H9 (cell line): ENCODE measurements at regions not wholly inside any gene's neighbourhood (a gene's known extent, or its start where the extent isn't known, plus 50 kb on each side); places are given as distances from the start of the nearest gene placed in this dataset.

Experiments used
- DNase-seq: peaks from one replicate; pipeline ENCODE4 v3.0.0-alpha.2; 2017
- H2AFZ ChIP-seq: one replicate; pipeline ENCODE4 v1.6.1; 2013; ENCODE audit warnings: mild to moderate bottlenecking, low read length, control low read depth, moderate library complexity
- H2AK5ac ChIP-seq: 2 replicates; pipeline ENCODE4 v1.6.1; 2013; ENCODE audit warnings: low read length, control low read depth, mixed read lengths; ENCODE audit not compliant: insufficient read length
- H2BK120ac ChIP-seq: one replicate; pipeline ENCODE4 v1.6.1; 2013; ENCODE audit warnings: low read depth, mild to moderate bottlenecking, low read length, control low read depth, inconsistent platforms; ENCODE audit not compliant: poor library complexity, severe bottlenecking
- H2BK12ac ChIP-seq: 2 replicates; pipeline ENCODE4 v1.6.1; 2013; ENCODE audit warnings: low read length, control low read depth, mixed read lengths, low read depth; ENCODE audit not compliant: insufficient read length
- H2BK15ac ChIP-seq: 2 replicates; pipeline ENCODE4 v1.6.1; 2013; ENCODE audit warnings: low read depth, low read length, control low read depth
- H2BK20ac ChIP-seq: one replicate; pipeline ENCODE4 v1.6.1; 2013; ENCODE audit warnings: low read depth, mild to moderate bottlenecking, low read length, control low read depth, inconsistent platforms; ENCODE audit not compliant: poor library complexity, severe bottlenecking
- H2BK5ac ChIP-seq: 2 replicates; pipeline ENCODE4 v1.6.1; 2013; ENCODE audit warnings: low read length, control low read depth, mixed read lengths; ENCODE audit not compliant: insufficient read length
- H3K14ac ChIP-seq: 2 replicates; pipeline ENCODE4 v1.6.1; 2013; ENCODE audit warnings: low read length, control low read depth; ENCODE audit not compliant: insufficient read depth
- H3K18ac ChIP-seq: 2 replicates; pipeline ENCODE4 v1.6.1; 2013; ENCODE audit warnings: low read depth, mild to moderate bottlenecking, mixed read lengths, low read length, control low read depth; ENCODE audit not compliant: insufficient read length
- H3K23ac ChIP-seq: 2 replicates; pipeline ENCODE4 v1.6.1; 2013; ENCODE audit warnings: low read length, control low read depth, mixed read lengths, low read depth; ENCODE audit not compliant: insufficient read length
- H3K23me2 ChIP-seq: 2 replicates; pipeline ENCODE4 v1.6.1; 2013; ENCODE audit warnings: low read depth, mild to moderate bottlenecking, mixed read lengths, low read length, control low read depth; ENCODE audit not compliant: insufficient read length, poor library complexity, severe bottlenecking
- H3K27ac ChIP-seq: 2 replicates; pipeline ENCODE4 v1.5.1; 2013; ENCODE audit warnings: low read length, control low read depth, mixed read lengths, low read depth; ENCODE audit not compliant: insufficient read length
- H3K27me3 ChIP-seq: 2 replicates; pipeline ENCODE4 v1.6.1; 2013; ENCODE audit warnings: low read length, control low read depth, inconsistent platforms; ENCODE audit not compliant: insufficient read depth
- H3K4ac ChIP-seq: 2 replicates; pipeline ENCODE4 v1.6.1; 2013; ENCODE audit warnings: low read depth, mild to moderate bottlenecking, control low read depth, inconsistent platforms, low read length, moderate library complexity
- H3K4me1 ChIP-seq: 2 replicates; pipeline ENCODE4 v1.6.1; 2013; ENCODE audit warnings: low read length, control low read depth, inconsistent platforms; ENCODE audit not compliant: insufficient read depth
- H3K4me2 ChIP-seq: 2 replicates; pipeline ENCODE4 v1.6.1; 2013; ENCODE audit warnings: low read length, control low read depth, mixed read lengths; ENCODE audit not compliant: insufficient read length, insufficient read depth
- H3K56ac ChIP-seq: 2 replicates; pipeline ENCODE4 v1.6.1; 2013; ENCODE audit warnings: low read depth, mild to moderate bottlenecking, mixed read lengths, low read length, control low read depth; ENCODE audit not compliant: insufficient read length
- H3K79me1 ChIP-seq: 2 replicates; pipeline ENCODE4 v1.6.1; 2013; ENCODE audit warnings: low read depth, mild to moderate bottlenecking, moderate library complexity, low read length, control low read depth, inconsistent platforms; ENCODE audit not compliant: insufficient read depth, poor library complexity, severe bottlenecking
- H3K79me2 ChIP-seq: 2 replicates; pipeline ENCODE4 v1.6.1; 2013; ENCODE audit warnings: low read length, control low read depth, inconsistent platforms; ENCODE audit not compliant: insufficient read depth
- H3K9ac ChIP-seq: 2 replicates; pipeline ENCODE4 v1.6.1; 2013; ENCODE audit warnings: low read length, control low read depth, mixed read lengths; ENCODE audit not compliant: insufficient read length; ENCODE audit errors: extremely low read depth
- H3K9me3 ChIP-seq: one replicate; pipeline ENCODE4 v1.6.1; 2013; ENCODE audit warnings: low read depth, low read length, inconsistent platforms; ENCODE audit not compliant: control insufficient read depth
- H3T11ph ChIP-seq: one replicate; pipeline ENCODE4 v1.6.1; 2013; ENCODE audit warnings: mild to moderate bottlenecking, low read length, control low read depth, inconsistent platforms
- H4K20me1 ChIP-seq: one replicate; pipeline ENCODE4 v1.6.1; 2013; ENCODE audit not compliant: control insufficient read depth, insufficient read length, insufficient read depth
- H4K5ac ChIP-seq: 2 replicates; pipeline ENCODE4 v1.6.1; 2013; ENCODE audit warnings: low read depth, mild to moderate bottlenecking, mixed read lengths, low read length, control low read depth; ENCODE audit not compliant: insufficient read length
- H4K8ac ChIP-seq: replicated peaks from 2 replicates; pipeline ENCODE4 v1.6.1; 2013; ENCODE audit warnings: low read length, control low read depth, mixed read lengths, low read depth; ENCODE audit not compliant: insufficient read length
- H4K91ac ChIP-seq: 2 replicates; pipeline ENCODE4 v1.6.1; 2013; ENCODE audit warnings: low read depth, mild to moderate bottlenecking, moderate library complexity, mixed read lengths, low read length, control low read depth; ENCODE audit not compliant: insufficient read length
- H3K27ac Mint-ChIP-seq, 3 experiments: 2 replicates in 2 of 3; 3 replicates in 1 of 3; pipeline ENCODE4 v1.8.0; 2020 to 2021; ENCODE audit warnings: mixed read lengths in 3 of 3, mild to moderate bottlenecking in 1 of 3, moderate library complexity in 1 of 3
- H3K27me3 Mint-ChIP-seq: 2 replicates; pipeline ENCODE4 v1.8.0; 2021; ENCODE audit warnings: low read depth, mild to moderate bottlenecking, moderate library complexity, mixed read lengths
- H3K36me3 Mint-ChIP-seq, 3 experiments: 2 replicates in 2 of 3; 3 replicates in 1 of 3; pipeline ENCODE4 v1.8.0; 2020 to 2021; ENCODE audit warnings: low read depth in 3 of 3, mixed read lengths in 3 of 3; ENCODE audit not compliant: insufficient read depth in 1 of 3
- H3K4me1 Mint-ChIP-seq, 2 experiments: 2 replicates each; pipeline ENCODE4 v1.8.0; 2020; ENCODE audit warnings: mixed read lengths in 2 of 2
- H3K4me3 Mint-ChIP-seq, 2 experiments: 2 replicates in 1 of 2; 3 replicates in 1 of 2; pipeline ENCODE4 v1.8.0; 2020 to 2021; ENCODE audit warnings: mild to moderate bottlenecking in 2 of 2, mixed read lengths in 2 of 2, moderate library complexity in 1 of 2
- H3K9me3 Mint-ChIP-seq, 2 experiments: 2 replicates in 1 of 2; 3 replicates in 1 of 2; pipeline ENCODE4 v1.8.0; 2020; ENCODE audit warnings: mild to moderate bottlenecking in 2 of 2, mixed read lengths in 2 of 2, moderate library complexity in 1 of 2
- WGBS: extraction: QIAGEN DNeasy Blood & Tissue Kit; methylation state at CpG from one replicate; pipeline ENCODE4 v1.1.7; 2013; ENCODE audit warnings: missing lambda C conversion rate, low lambda C conversion rate, mixed read lengths; ENCODE audit not compliant: insufficient read length; ENCODE audit errors: extremely low coverage; 5-methylcytosine and 5-hydroxymethylcytosine counted together
- TF ChIP-seq, protein P1 (sequence below): fragments of 200-600 bp; sonication (generic); conservative IDR thresholded peaks from 3 replicates; pipeline ENCODE4 v1.8.0; 2021; ENCODE audit warnings: antibody characterized with exemption, mild to moderate bottlenecking

DNA sequence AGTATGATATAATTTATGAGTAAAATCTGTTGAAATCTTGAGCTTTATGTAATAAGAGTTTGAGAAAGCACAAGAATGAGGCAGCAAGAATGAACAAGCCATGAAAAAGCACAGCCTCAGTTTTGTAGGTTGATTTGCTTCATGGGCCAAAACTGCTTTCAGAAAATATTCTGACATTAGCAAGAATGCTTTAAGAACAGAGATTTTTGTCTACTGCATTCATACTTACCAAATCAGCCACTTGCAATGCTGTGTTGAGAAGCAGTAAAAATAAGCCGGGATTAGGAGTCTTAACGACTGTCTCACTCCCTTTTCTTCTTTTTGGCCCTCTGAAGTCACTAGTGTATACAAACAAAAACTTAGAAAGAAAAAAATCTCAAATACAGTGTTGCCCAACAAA, 114.5 kb downstream of the POSTN start:
- Histone ChIP-seq H3K79me1 (no peaks in the 10 kb centered on the region), H3K9ac (no peak overlapping the region), H4K8ac (no peak overlapping the region), H3K27ac (no peak overlapping the region), H2BK20ac (no peak overlapping the region), H4K5ac (no peak overlapping the region), H2BK15ac (no peak overlapping the region), H2AK5ac (no peak overlapping the region), H2BK5ac (no peak overlapping the region), H3K14ac (no peak overlapping the region), H2AFZ (no peak overlapping the region), H4K91ac (no peak overlapping the region), H3K4me1 (no peaks in the 10 kb centered on the region), H2BK12ac (no peak overlapping the region), H3T11ph (no peak overlapping the region), H3K4ac (no peak overlapping the region), H3K4me2 (no peak overlapping the region), H3K27me3 (no peaks in the 10 kb centered on the region), H3K56ac (no peak overlapping the region), H3K23me2 (no peaks in the 10 kb centered on the region), H3K23ac (no peak overlapping the region), H3K79me2 (no peaks in the 10 kb centered on the region), H3K9me3 (no peaks in the 10 kb centered on the region), H3K18ac (no peak overlapping the region), H4K20me1 (no peaks in the 10 kb centered on the region), H2BK120ac (no peak overlapping the region)
- Mint-ChIP-seq H3K9me3 (no peaks in the 10 kb centered on the region), H3K36me3 (no peaks in the 10 kb centered on the region), H3K4me3 (no peak overlapping the region), H3K27me3 (no peaks in the 10 kb centered on the region), H3K4me1 (0 out of 4 replicates have a peak, but pooled peaks cover 0 to 2% of the 10 kb centered on the region in 2 experiments), H3K27ac (no peak overlapping the region; a peak in 1 of 7 replicates)
- WGBS: no CpG with 5 or more reads among the region's 2 CpGs
- no peak for DNase-seq
- TF ChIP-seq, protein P1, sequence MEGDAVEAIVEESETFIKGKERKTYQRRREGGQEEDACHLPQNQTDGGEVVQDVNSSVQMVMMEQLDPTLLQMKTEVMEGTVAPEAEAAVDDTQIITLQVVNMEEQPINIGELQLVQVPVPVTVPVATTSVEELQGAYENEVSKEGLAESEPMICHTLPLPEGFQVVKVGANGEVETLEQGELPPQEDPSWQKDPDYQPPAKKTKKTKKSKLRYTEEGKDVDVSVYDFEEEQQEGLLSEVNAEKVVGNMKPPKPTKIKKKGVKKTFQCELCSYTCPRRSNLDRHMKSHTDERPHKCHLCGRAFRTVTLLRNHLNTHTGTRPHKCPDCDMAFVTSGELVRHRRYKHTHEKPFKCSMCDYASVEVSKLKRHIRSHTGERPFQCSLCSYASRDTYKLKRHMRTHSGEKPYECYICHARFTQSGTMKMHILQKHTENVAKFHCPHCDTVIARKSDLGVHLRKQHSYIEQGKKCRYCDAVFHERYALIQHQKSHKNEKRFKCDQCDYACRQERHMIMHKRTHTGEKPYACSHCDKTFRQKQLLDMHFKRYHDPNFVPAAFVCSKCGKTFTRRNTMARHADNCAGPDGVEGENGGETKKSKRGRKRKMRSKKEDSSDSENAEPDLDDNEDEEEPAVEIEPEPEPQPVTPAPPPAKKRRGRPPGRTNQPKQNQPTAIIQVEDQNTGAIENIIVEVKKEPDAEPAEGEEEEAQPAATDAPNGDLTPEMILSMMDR: no peak
